GM21447 (cell line): ENCODE measurements at regions not wholly inside any gene's neighbourhood (a gene's known extent, or its start where the extent isn't known, plus 50 kb on each side); places are given as distances from the start of the nearest gene placed in this dataset.
"Not testable (repeated sequence)": the region's sequence is repeated elsewhere in the genome, so short reads cannot be mapped to it uniquely, and the experiment has no call there.

Experiments used
- ATAC-seq: cut with Tn5 transposase; IDR thresholded peaks from one replicate; pipeline ENCODE4 v1.9.1; 2021; ENCODE audit not compliant: unreplicated experiment

DNA sequence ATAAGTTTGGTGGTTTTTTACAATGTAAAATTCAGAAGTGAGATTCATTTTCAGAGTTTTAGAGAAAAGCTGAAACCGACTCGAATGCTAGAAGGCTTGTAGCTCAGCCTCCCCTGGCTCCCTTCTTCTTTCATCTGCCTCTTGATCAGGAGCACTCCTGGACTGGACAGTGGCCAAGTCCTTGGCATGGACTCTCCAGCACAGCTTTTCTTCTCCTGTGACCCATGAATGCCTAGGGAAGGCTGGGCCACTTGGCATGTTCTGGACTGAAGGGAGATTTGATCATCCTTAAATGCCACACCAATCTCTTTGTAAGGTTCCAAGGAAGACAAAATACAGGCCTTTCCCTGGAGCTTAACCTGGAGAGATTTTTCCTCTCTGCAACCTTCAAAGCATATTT lies 384.0 kb upstream of the SASH1 start:
- ATAC-seq = no peak

DNA sequence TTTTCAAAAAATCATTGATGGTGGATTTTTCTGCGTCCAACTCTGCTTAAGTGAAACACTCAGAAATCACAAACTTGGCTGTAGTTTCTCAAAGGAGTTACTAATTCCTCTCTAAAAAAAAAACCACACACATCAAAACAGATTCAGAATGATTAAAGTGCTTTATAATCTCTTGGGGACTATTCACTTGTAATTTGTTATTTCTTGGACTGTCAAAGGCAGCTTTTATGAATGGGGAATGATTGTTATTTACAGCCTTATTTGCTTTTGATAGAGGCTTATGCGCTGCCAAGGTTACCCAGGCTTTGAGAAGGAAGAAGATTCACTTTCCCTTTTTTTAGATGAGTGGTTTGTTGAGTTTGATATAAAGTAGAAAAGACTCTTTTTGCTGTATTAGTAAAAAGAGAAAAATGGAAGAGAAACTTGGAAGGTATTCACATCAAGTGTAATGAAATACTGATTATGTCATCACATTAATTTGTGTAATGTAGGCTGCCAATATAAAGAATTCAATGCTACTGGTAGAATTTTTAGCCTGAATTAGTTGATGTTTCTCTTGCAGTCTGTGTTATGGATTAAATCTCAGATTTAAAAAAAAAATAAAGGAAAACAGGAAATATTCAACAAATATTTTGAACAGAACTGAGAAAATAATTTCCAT lies 381.0 kb upstream of the SASH1 start:
- no peak for ATAC-seq

DNA sequence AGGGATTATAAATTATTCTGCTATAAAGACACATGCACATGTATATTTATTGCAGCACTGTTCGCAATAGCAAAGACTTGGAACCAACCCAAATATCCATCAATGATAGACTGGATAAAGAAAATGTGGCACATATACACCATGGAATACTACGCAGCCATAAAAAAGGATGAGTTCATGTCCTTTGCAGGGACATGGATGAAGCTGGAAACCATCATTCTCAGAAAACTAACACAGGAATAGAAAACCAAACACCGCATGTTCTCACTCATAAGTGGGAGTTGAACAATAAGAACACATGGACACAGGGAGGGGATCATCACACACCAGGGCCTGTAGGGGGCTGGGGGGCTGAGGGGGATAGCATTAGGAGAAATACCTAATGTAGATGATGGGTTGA lies 377.2 kb upstream of the SASH1 start:
- not testable (repeated sequence) for ATAC-seq

GRCh38 chr6:147970970-147971369 lies 371.7 kb upstream of the SASH1 start:
- ATAC-seq = no peak

GRCh38 chr6:147972448-147972847 lies 370.2 kb upstream of the SASH1 start:
- ATAC-seq = no peak

DNA sequence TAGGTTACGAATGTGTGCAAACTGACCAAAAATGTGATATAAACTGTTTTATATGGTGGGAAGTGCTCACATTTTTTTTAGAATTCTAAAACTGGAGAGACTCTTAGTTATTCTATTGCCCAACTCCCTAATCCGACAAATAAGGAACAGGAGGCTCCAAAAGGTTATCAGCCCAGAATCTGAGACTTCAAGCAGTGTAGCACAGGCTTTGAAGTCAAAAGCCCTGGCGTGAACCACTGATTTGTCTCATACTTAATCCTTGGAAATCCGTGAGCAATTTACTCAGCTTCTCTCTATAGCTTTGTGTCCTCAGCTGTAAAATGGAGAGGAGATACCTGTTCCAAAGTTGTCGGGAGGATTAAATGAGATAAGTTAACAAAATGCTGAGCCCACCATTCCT lies 368.8 kb upstream of the SASH1 start:
- ATAC-seq = no peak

DNA sequence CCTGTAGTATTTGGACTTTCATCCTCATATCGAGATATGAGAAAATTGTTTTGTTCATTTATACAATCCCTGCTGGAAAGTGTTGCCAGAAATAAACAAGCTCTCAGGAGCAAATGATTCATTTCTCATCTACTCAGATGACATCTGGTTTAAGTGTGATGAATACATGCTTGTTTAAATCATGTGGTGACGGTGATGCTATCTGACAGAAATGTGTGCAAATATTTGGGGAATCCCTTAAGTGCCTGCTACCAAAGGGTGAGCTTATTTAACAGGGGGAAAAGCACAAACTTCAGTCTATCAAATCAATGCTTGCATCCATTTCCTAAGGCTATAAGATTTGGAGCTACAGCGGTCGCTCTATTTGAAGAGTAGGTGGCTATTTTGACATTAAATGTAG lies 368.3 kb upstream of the SASH1 start:
- no peak for ATAC-seq

DNA sequence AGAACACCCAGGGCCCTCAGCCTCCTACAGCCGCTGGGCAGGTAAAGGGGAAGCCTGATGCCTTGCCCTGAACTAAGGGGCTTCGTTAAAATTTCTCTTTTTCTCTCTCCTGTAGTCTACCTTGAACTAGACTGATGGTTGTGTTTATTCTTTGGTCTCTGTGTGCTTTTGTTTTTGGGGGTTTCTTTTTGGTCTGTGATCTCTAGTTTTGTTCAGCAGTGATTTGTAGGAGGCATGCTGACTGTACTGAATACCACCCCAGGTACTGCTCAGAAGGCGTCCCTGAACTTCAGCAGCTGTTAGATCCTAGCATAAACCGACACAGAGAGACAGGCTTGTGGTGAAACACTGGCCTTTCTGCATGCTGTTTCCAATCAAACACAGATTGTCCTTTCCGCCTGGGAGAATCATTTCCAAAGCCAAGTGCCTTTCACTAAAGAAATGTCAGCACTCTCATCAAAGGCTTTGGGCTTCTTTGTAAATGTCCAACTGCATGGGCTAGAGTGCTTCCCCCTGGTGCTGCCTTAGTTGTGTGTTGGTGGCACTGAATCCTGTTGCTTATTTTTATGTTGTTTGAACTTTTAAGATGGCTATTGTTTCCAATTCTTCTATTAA lies 364.7 kb upstream of the SASH1 start:
- ATAC-seq = no peak

- ATAC-seq = no peak
Measured at GRCh38 chr6:147979966-147980365, 362.7 kb upstream of the SASH1 start.

DNA sequence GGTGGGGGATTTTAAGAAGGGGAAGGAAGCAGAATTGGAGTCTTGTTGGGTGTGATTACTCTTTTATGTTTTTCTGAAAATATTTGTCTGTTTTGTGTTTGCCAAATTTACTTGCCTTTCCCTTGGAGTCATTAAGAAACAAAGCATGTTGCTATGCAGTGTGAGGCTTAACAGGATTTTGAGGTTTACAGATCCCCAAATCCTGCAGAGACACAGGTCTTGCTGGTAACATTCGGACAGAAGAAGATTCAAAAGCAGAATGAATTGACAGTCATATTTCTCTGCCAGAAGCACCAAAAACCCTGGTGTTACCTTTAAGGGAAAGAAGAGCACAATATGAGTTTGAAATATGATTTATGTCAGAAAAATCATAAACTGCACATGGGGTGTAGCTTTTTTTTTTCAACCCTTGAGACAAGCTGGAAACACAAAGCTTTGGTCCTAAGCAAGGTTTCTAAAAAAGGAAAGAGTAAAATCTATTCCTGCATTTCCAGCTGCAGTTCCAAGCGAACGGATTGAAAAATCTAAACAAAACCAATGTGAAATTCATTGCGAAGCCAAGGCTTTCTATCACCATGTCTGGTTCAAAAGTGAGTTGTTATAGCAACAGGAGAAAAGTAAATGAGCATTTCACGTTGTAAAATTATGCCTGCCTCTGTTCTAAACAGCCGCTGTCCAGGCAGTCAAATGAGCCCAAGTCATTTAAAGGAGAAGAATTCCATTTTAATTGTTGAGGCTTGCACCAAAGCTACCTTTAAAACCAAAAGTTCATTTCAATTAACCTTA lies 358.9 kb upstream of the SASH1 start:
- ATAC-seq = no peak

DNA sequence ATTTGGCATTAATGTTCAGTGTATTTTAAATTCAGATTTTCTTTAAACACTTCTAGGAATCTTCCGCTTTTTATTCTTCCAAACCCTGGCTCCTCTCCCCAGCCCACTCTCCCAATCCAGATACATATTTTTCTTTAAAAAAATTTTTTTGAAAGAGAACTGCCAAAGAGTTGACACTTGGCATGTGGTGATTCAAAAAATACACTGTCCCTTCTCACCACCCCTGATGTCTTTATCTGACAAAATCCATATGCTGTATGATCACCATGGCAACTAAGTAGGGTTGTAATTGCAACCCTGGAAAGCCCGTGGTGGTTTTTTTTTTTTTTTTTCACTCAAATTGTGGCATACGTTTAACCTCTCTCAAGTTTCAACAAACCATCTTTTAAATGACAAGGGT lies 355.8 kb upstream of the SASH1 start:
- no peak for ATAC-seq

- ATAC-seq = no peak
Measured at GRCh38 chr6:147990159-147990558, 352.5 kb upstream of the SASH1 start.

DNA sequence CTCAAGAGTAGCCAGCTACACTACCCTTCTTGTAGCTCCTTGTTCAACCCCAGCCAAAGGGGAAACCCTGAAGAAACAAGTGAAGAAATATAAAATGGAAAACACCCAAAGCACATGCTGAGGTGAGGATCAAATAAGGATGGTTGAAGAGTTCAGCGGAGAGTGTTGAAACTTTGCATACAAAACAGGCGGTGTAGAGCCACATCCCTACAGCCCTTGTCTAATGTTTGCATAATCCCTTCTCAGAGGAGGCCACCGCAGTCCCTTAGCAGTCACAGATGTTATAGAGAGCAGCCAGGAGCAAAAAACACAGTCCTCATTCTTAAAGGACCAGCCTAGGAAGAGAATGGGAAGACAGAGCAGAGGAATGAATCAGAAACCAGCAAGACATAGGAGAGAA lies 350.7 kb upstream of the SASH1 start:
- ATAC-seq = no peak

GRCh38 chr6:147999001-147999540 lies 343.6 kb upstream of the SASH1 start:
- ATAC-seq = no peak

DNA sequence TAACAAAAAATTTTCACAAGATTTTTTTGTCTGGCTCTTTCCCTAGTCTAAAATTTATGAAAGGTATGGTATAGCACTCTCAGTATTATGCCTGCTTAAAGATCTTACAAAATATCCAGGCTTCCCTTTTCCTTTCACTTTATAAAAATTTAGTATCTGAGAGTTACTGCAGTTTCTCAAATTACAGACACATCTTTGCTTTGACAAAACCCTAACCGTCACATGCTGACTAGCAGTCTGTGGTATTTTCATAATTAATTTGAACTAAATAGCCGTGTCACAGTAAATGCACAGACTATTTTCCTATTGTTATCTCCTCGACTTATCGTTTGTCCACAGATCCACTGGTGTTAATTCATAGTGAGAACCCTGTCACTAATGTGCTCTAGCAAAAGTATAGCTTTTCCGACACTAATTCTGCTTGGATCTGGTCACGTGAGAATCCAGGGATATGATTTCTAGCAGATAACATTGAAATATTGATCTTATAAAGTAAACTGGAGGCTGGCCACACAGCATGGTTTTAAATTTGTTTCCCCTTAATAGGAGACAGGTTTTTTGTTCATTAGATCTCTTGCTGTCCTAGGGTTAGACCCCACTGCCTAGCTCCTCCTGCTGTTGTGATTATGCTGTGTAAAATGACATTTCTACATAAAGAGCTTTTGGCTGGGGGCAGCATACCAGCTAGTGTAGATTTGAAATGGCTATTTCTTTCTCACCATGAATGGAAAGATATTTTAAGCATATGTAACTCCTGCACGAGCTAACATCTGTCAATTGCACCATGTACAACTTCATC lies 340.6 kb upstream of the SASH1 start:
- ATAC-seq = no peak

GRCh38 chr6:148004651-148005050 lies 338.0 kb upstream of the SASH1 start:
- ATAC-seq = no peak

DNA sequence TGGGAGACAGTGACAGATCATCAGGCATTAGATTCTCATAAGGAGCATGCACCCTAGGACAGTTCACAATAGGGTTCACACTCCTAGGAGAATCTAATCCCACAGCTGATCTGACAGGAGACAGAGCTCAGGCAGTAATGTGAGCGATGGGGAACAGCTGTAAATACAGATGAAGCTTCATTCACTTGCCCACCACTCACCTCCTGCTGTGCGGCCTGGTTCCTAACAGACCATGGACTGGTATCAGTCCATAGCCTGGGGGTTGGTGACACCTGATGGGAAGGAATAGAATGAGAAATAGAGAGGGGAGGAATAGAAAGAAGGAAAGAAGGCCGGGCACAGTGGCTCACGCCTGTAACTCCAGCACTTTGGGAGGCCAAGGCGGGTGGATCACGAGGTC lies 336.8 kb upstream of the SASH1 start:
- ATAC-seq = no peak

DNA sequence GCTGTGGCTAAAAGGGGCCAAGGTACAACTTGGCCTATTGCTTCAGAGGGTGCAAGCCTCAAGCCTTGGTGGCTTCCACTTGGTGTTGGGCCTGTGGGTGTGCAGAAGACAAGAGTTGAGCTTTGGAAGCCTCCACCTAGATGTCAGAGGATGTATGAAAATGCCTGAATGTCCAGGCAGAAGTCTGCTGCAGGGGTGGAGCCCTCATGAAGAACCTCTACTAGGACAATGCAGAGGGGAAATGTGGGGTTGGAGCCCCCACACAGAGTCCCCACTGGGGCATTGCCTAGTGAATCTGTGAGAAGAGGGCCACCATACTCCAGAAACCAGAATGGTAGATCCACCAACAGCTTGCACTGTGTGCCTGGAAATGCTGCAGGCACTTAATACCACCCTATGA lies 332.1 kb upstream of the SASH1 start:
- ATAC-seq = not testable (repeated sequence)

DNA sequence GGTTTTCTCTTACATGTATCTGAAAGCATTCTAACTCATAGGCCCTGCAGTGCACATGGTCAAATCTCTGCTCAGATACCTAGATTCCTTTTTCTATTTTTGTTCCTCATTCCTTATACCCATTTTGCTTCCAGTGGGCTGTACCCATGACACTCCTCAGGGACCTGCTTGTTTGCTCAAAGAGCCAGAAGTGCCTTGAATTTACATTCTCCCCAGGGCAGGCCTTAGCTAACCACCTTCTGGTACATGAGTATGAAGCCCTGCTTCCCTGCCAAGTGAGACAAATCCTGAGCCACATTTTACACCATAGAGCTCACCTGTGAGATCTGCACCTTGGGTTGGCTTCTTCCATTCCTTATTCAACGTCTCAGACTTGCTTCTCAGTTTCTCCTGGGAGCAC lies 326.6 kb upstream of the SASH1 start:
- no peak for ATAC-seq

DNA sequence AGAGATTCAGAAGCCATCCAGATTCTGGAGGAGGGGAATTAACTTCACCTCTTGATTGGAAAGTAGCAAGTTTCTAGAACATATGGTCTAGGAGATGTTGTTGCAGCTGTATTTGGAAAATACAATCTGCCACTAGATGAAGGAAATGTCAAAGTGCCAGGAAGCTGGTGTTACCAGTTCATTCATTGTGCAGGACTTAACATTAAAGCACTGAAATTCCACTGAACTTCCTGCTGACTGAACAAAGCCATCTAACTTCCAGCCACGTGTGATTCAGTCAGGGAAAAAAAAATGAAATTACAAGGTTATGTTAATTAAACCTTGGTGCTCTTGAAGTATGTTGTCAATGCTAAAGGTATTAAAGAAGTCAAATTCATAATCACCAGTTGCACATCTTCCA lies 321.5 kb upstream of the SASH1 start:
- ATAC-seq = no peak

DNA sequence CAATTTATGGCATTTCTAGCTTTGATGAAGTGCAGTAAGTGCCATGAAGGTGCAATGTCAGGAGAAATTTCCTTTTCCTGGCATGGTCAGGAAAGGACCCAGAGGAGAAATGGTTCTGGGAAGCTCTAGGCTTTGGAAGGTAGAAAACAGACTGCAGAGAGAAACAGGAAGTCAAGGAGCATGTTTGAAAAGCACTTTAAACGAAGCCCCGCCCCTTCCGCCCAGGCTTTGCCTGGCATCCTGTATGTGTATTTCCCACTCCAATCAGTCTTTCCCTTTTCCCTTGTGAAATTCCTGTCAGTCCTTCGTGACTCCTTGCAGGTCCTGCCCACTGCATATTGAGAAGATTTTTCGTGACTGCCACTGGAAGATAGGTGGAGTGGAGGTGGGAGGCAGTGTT lies 320.9 kb upstream of the SASH1 start:
- no peak for ATAC-seq
